DOHH2 (cell line): ENCODE measurements at regions not wholly inside any gene's neighbourhood (a gene's known extent, or its start where the extent isn't known, plus 50 kb on each side); places are given as distances from the start of the nearest gene placed in this dataset.

Source experiments
- CTCF ChIP-seq: fragments of 200-600 bp; sonication (generic); IDR thresholded peaks from one replicate; pipeline ENCODE4 v1.5.1; 2014; ENCODE audit warnings: antibody characterized with exemption, mild to moderate bottlenecking, low read depth, low read length; ENCODE audit not compliant: poor library complexity, severe bottlenecking
- EZH2phosphoT487 ChIP-seq: fragments of 200-600 bp; sonication (generic); IDR thresholded peaks from 2 replicates; pipeline ENCODE4 v1.6.1; 2017; ENCODE audit warnings: borderline replicate concordance, mild to moderate bottlenecking, antibody characterized with exemption, low read length, moderate library complexity, mixed read lengths

- no peak for TF ChIP-seq CTCF
- TF ChIP-seq EZH2phosphoT487 = no peak
Measured at GRCh38 chr1:221001167-221001566, 121.9 kb downstream of the HLX start.
